Fibroblast of skin of abdomen (primary cell): ENCODE measurements at regions not wholly inside any gene's neighbourhood (a gene's known extent, or its start where the extent isn't known, plus 50 kb on each side); places are given as distances from the start of the nearest gene placed in this dataset.
"Not testable (repeated sequence)": the region's sequence is repeated elsewhere in the genome, so short reads cannot be mapped to it uniquely, and the experiment has no call there.

Source experiments
- DNase-seq: peaks from one replicate; pipeline ENCODE4 v3.0.0-alpha.2; 2013

DNA sequence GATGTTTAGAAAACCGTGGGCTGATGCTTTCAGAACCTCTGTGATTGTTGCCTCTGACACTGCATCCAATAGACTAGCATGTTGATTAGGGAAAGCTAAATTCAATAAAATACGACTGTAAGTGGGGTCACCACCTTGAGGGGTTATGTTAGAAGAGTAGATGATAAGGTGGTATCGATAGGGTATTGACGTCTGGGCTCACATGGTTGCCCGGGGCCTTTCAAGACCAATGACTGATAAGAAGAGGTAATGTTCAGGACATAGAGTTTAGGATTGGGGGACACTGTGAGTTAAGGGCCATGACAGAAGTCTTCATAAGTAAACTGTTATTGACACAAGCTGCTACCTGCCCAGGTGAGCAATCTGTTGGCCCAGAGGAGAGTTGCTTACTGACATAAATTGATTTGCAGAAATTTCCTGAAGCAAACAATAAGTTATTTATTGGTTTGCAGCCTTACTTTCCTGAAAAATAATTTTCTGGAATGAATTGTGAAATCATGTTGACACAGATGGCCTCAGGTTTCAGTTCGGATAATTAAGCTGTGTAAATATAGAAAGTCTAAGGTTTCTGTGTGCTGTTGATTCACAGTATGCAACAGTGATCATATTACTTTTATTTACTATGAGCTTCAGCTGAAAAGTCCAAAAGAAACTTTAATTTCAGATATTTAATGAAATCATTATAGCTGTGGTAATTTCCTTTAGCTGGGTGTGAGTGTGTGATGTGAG lies 289.9 kb upstream of the PRSS16 start:
- DNase-seq, result not testable (repeated sequence)

DNA sequence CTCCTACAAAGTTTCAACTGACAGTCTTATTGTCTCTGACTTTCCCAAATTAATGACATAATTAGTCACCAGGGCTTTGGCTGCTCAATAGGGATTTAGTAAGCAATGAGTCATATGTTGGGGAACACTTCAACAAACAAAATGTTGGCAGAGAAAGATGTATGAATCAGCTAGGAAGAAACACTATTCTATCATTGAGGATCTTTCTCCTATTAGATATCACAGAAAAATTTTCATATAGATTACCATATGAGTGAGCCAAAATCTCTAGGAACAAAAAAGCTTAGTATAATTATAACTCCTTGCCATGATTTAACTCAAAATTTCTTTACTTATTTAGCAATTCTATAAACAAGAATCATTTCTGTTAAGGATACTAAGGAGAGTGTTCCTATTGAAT lies 286.3 kb upstream of the PRSS16 start:
- DNase-seq, result not testable (repeated sequence)

DNA sequence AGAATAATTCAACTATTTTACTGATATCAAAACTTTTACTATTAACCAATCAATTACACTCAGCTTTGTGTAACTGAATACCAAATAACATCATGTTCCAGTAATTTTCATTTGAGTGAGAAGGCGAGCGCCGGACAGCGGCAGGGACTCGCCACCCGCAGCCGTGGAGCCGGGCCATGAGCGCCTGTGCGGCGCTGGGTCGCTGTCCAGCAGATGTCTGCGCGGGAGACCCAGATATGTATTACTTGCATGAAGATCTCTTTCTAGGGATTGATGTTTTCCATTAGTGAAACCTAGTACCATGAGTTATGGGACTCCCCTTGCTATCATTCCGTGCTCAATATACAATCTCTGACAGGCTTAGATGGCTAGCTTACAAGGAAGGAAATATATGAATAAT lies 245.1 kb upstream of the PRSS16 start:
- no peak for DNase-seq

DNA sequence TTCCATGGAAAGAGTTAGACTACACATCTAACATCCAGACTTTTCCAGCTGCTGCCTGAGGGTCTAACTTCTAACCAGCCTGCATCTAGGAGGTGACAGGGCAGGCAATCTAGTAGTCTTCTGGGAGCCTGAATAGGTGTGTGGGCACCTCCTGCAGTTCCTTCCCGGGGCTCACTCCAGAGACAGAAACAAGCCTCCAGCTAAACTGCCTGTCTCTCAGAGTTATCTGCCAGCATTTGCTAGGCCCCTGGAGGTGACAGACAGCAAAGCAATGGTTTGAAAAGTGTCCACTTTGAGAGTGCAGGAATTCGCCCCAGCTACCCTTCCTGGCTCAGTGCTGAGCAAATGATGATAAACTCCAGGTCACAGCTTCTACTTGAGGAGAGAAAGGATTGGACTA lies 240.5 kb upstream of the PRSS16 start:
- DNase-seq, result no peak

DNA sequence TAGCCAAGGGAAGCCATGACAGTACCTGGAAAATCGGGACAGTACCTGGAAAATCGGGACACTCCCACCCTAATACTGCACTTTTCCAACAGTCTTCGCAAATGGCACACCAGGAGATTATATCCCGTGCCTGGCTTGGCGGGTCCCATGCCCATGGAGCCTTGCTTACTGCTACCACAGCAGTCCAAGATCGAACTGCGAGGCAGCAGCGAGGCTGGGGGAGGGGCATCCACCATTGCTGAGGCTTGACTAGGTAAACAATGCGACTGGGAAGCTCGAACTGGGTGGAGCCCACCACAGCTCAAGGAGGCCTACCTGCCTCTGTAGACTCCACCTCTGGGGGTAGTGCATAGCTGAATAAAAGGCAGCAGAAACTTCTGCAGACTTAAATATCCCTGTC lies 238.9 kb upstream of the PRSS16 start:
- not testable (repeated sequence) for DNase-seq

GRCh38 chr6:27014053-27014452 lies 233.4 kb upstream of the PRSS16 start:
- not testable (repeated sequence) for DNase-seq

DNA sequence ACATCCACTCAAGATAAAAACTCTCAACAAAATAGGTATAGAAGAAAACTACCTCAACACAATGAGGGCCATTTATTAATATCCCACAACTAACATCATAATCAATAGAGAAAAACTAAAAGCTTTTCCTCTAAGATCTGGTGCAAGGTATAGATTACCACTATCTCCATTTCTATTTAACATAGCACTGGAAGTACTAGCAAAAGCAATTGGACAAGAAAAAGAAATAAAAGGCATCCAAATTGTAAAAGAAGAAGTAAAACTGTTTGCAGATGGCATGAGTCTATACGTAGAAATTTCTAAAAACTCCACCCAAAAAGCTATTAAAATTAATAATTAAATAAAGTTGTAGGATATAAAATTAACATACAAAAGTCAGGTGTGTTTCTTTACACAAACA lies 230.8 kb upstream of the PRSS16 start:
- DNase-seq, result no peak

DNA sequence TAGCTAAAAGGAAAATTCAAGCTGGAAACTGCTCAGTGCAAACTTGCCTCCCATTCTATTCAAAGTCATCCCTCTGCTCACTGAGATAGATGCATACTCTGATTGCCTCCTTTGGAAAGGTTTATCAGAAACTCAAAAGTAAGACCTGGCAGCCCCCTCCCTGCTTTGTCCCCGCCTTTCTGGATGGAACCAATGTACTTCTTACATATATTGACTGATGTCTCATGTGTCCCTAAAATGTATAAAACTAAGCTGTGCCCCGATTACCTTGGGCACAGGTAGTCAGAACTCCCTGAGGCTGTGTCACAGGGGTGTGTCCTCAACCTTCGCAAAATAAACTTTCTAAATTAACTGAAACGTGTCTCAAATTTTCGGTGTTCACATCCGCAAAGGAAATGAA lies 229.1 kb upstream of the PRSS16 start:
- not testable (repeated sequence) for DNase-seq

DNA sequence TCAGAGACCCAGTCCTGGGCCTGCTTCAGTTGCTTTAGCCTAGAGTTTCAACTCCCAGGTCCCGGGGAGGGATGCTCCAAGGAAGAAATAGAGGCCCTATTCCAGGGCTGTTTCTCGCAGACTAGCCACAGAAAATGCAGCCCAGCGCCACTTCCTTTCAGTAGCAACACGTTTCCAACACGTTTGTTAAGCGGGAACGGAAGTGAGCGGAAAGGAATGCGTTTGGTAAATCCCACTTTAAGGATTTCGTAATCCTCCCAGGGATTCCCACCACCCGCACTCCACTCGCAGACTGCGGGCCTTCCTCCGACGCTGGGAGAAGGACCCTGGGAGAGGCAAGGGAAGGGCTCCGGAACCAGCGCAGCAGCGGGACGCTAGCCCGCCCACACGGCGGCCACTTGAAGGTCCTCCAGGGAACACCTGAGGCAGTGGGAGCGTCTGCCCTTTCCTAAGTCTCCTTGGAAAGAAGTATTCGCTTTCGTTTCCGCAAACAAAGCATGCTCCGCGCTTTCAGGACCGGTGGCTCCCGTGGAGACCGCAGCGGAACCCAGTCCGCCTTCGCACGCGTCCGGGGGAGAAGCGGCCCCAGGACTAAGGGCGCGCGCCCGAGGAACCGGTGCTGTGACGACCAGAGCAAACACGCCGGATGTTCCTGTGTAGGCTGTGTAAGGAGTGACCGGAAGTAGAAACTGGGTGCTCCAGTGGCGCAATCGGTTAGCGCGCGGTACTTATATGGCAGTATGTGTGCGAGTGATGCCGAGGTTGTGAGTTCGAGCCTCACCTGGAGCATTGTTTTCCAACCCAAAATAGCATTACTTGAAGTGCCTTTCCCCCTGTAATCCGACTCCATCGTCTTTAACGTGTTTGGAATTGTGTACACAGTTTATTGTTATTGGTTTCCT lies 227.6 kb upstream of the PRSS16 start:
- DNase-seq, result peak; percentile 89

DNA sequence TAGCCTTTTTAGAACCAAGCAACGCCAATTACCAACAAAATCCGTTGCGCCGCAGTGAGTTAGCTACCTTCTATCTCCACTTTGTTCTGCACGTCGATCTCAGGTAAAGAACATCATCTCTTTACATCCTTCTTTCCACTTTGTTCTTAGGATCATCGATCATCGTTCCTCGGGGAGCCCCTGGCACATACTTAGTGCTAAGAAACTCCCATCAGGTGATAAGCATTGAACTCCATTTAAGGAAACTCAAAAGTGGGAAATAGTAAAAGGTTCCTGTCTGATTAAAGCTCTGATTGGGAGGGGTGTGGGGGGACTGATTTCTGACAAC lies 227.0 kb upstream of the PRSS16 start:
- DNase-seq, result no peak

- no peak for DNase-seq
Observed at GRCh38 chr6:27023664-27024063, 223.8 kb upstream of the PRSS16 start.

- no peak for DNase-seq
Observed at GRCh38 chr6:27025351-27025750, 222.2 kb upstream of the PRSS16 start.

- no peak for DNase-seq
Observed at GRCh38 chr6:27026361-27026760, 221.1 kb upstream of the PRSS16 start.

GRCh38 chr6:27031302-27031701 lies 216.2 kb upstream of the PRSS16 start:
- no peak for DNase-seq

GRCh38 chr6:27038498-27038897 lies 209.0 kb upstream of the PRSS16 start:
- no peak for DNase-seq

DNA sequence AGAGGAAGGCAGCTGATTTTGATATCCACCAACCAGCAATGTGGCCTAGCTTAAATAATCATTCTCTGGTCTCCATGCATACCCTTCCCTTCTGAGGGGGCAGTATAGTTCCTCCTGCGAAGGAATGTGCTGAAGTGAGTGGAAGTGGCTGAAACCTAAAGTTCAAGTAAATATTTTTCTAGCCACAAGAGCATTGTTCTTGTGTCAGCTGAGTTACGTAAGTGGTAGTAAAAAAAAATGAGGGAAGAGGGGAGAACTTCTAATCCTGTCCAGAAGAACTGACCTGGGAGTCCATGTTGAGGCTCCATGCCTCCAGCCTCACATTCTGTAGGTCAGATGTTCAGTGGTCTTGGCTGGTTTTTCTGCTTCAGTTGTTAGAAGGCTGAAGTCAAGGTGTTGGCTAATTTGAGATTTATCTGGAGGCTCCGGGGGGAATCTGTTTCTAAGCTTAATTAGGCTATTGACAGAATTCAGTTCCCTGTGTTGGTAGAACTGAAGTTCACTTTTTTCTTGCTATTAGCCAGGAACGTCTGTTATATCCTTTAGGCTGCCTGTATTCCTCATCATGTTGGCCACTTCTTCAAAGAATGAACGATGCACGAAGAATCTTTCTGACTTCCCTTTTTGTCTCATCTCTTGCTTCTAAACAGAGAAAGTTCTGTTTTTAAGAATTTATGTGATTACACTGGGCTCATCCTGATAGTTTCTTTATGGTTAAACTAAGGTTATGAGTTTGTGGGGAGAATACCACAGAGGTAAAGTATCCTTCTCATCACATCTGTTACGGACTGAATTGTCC lies 207.1 kb upstream of the PRSS16 start:
- no peak for DNase-seq

DNA sequence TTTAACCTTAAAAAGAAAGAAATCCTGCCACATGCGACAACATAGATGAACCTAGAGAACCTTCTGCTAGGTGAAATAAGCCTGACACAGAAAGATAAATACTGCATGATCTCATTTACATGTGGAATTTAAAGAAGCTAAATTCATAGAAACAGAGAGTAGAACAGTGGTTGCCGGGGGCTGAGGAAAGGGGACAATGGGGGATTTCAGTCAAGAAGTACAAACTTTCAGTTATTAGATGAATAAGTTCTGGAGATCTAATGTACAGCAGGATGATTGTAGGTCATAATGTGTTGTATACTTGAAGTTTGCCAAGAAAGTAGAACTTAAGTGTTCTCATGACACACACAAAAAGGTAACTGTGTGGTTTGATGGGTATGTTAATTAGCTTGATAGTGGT lies 204.3 kb upstream of the PRSS16 start:
- no peak for DNase-seq

DNA sequence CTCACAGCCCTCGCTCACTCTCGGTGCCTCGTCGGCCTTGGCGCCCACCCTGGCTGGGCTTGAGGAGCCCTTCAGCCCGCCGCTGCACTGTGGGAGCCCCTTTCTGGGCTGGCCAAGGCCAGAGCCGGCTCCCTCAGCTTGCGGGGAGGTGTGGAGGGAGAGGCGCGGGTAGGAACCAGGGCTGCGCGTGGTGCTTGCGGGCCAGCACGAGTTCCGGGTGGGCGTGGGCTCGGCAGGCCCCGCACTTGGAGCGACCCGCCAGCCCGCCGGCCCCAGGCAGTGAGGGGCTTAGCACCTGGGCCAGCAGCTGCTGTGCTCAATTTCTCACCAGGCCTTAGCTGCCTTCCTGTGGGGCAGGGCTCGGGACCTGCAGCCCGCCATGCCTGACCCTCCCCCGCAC lies 202.4 kb upstream of the PRSS16 start:
- DNase-seq, result not testable (repeated sequence)

GRCh38 chr6:27047725-27048124 lies 199.8 kb upstream of the PRSS16 start:
- not testable (repeated sequence) for DNase-seq

GRCh38 chr6:27049863-27050781 lies 197.4 kb upstream of the PRSS16 start:
- DNase-seq, result no peak

DNA sequence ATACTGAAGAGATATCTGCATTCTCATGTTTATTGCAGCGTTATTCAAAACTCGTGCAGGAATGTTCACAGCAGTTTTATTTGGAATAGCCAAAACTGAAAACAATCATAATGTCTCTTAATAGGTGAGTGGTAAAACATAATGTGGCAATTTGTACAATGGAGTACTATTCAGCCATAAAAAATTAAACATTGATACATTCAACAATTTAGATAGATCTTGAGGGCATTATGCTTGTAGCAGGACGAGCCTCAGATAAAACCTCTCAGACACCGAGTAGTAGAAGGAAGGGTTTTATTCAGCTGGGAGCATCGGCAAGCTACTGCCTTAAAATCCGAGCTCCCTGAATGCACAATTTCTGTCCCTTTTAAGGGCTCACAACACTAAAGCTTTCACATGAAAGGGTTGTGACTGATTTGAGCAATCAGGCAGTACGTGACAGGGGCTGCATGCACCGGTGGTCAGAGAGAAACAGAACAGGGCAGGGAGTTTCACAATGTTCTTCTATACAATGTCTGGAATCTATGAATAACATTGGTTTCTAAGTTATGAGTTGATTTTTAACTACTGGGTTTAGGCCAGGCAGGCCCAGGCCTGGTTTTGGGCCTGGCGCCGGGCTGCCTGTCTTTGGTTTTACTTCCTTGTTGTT lies 195.3 kb upstream of the PRSS16 start:
- DNase-seq, result not testable (repeated sequence)

DNA sequence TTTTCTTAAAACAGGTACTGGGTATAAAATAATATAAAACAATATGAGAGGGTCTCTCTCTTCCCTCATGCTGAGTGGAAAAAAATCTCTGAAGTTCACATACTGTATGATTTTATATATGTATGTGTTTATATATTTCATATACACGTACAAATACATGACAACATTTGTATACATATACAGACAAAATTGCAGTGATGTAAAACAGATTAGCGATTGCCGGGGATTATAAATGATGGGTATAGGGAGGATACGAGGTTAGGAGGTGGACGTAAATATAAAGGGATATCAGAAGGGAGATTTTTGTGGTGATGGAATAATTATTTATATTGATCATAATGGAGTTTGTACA lies 194.8 kb upstream of the PRSS16 start:
- no peak for DNase-seq
